ENCODE measurements at regions not wholly inside any gene's neighbourhood (a gene's known extent, or its start where the extent isn't known, plus 50 kb on each side); places are given as distances from the start of the nearest gene placed in this dataset.

- TF ChIP-seq EZH2phosphoT487 (IDR thresholded peaks at IDR 0.05; ENCODE audit: insufficient read depth, low read depth) = no peak
- TF ChIP-seq EZH2 (IDR thresholded peaks at IDR 0.05; ENCODE audit: insufficient read depth, poor library complexity, severe bottlenecking) = no peak
Measured at GRCh38 chr4:183797445-183798300, 107.4 kb upstream of the STOX2 start.

All from GM23248 (cell line).